Suprapubic skin (tissue), 4 donors: ENCODE measurements at regions not wholly inside any gene's neighbourhood (a gene's known extent, or its start where the extent isn't known, plus 50 kb on each side); places are given as distances from the start of the nearest gene placed in this dataset.

Source experiments
- DNase-seq, 2 donors: peaks; one replicate each; pipeline ENCODE4 v3.0.0-alpha.2; 2019; ENCODE audit warnings: low spot score in 2 of 2
- H3K27ac ChIP-seq: fragments of 200-600 bp; sonication (generic); one replicate; pipeline ENCODE4 v1.5.1; 2019
- H3K27me3 ChIP-seq: fragments of 200-600 bp; sonication (generic); one replicate; pipeline ENCODE4 v1.5.1; 2019
- H3K36me3 ChIP-seq: fragments of 200-600 bp; sonication (generic); one replicate; pipeline ENCODE4 v1.5.1; 2019
- H3K4me1 ChIP-seq: fragments of 200-600 bp; sonication (generic); one replicate; pipeline ENCODE4 v1.5.1; 2019
- H3K4me3 ChIP-seq: fragments of 200-600 bp; sonication (generic); one replicate; pipeline ENCODE4 v1.5.1; 2019; ENCODE audit warnings: mild to moderate bottlenecking
- H3K9me3 ChIP-seq: fragments of 200-600 bp; sonication (generic); one replicate; pipeline ENCODE4 v1.5.1; 2019
- CTCF ChIP-seq, 2 donors: fragments of 200-600 bp in 1 of 2; fragments of 450-650 bp in 1 of 2; sonication (generic) in 1 of 2; IDR thresholded peaks; one replicate each; pipeline ENCODE4 v1.5.1; 2016 to 2019; ENCODE audit warnings: antibody characterized with exemption in 2 of 2, mild to moderate bottlenecking in 1 of 2, moderate library complexity in 1 of 2
- EP300 ChIP-seq: sonication (generic); formaldehyde crosslinking; IDR thresholded peaks from one replicate; pipeline ENCODE4 v1.6.1; 2017; ENCODE audit warnings: antibody characterized with exemption
- POLR2A ChIP-seq, 2 donors: fragments of 450-650 bp; IDR thresholded peaks; one replicate each; pipeline ENCODE4 v1.6.1; 2017; ENCODE audit warnings: antibody characterized with exemption in 2 of 2, mild to moderate bottlenecking in 2 of 2, moderate library complexity in 2 of 2
- POLR2AphosphoS5 ChIP-seq, 3 donors: sonication (generic); formaldehyde crosslinking; IDR thresholded peaks; one replicate each; pipeline ENCODE4 v1.6.1; 2017; ENCODE audit warnings: antibody characterized with exemption in 3 of 3
- WGBS: methylation state at CpG from one replicate; pipeline ENCODE4 v1.1.5; 2018; 5-methylcytosine and 5-hydroxymethylcytosine counted together

- no peak for DNase-seq
- peaks cover 22% of the 10 kb centered on the region for H3K9me3 ChIP-seq
- TF ChIP-seq POLR2AphosphoS5 (IDR thresholded peaks at IDR 0.05) (no peak), POLR2A (IDR thresholded peaks at IDR 0.05) (no peak), EP300 (no peak), CTCF (IDR thresholded peaks at IDR 0.05) (no peak)
- H3K4me1 ChIP-seq, result no peaks in the 10 kb centered on the region
- H3K4me3 ChIP-seq, result no peak overlapping the region
- no peaks in the 10 kb centered on the region for H3K27me3 ChIP-seq
- WGBS, result 86% methylated on average over 6 of the region's 6 CpGs
- no peak overlapping the region for H3K27ac ChIP-seq
- no peaks in the 10 kb centered on the region for H3K36me3 ChIP-seq
These were observed 602.2 kb downstream of the UQCRFS1 start for GRCh38 chr19:28610731-28611130.

- Histone ChIP-seq H3K9me3 (peaks cover 17% of the 10 kb centered on the region), H3K4me3 (no peak overlapping the region), H3K27ac (no peak overlapping the region), H3K36me3 (no peaks in the 10 kb centered on the region), H3K27me3 (no peaks in the 10 kb centered on the region), H3K4me1 (no peaks in the 10 kb centered on the region)
- DNase-seq, result no peak
- WGBS, result 92% methylated on average over 5 of the region's 5 CpGs
- TF ChIP-seq POLR2A (IDR thresholded peaks at IDR 0.05), result no peak
- TF ChIP-seq POLR2AphosphoS5 (IDR thresholded peaks at IDR 0.05), result no peak
- no peak for TF ChIP-seq EP300
- TF ChIP-seq CTCF (IDR thresholded peaks at IDR 0.05), result no peak
These were observed 603.0 kb downstream of the UQCRFS1 start for GRCh38 chr19:28609944-28610343.

- H3K4me1 ChIP-seq, result no peaks in the 10 kb centered on the region
- no peak overlapping the region for H3K27ac ChIP-seq
- no peaks in the 10 kb centered on the region for H3K36me3 ChIP-seq
- no peak for DNase-seq
- TF ChIP-seq POLR2AphosphoS5 (IDR thresholded peaks at IDR 0.05), result no peak
- TF ChIP-seq EP300, result no peak
- no peak for TF ChIP-seq CTCF (IDR thresholded peaks at IDR 0.05)
- TF ChIP-seq POLR2A (IDR thresholded peaks at IDR 0.05), result no peak
- WGBS, result 88% methylated on average over 7 of the region's 8 CpGs
- no peaks in the 10 kb centered on the region for H3K27me3 ChIP-seq
- no peak overlapping the region for H3K4me3 ChIP-seq
- peaks cover 16% of the 10 kb centered on the region for H3K9me3 ChIP-seq
These were observed 603.7 kb downstream of the UQCRFS1 start for GRCh38 chr19:28609091-28609755.

GRCh38 chr19:28608292-28608691 lies 604.7 kb downstream of the UQCRFS1 start:
- 93% methylated on average over 4 of the region's 4 CpGs for WGBS
- H3K4me1 ChIP-seq, result no peaks in the 10 kb centered on the region
- DNase-seq, result no peak
- H3K27ac ChIP-seq, result no peak overlapping the region
- no peak overlapping the region for H3K4me3 ChIP-seq
- no peaks in the 10 kb centered on the region for H3K36me3 ChIP-seq
- TF ChIP-seq EP300, result no peak
- H3K27me3 ChIP-seq, result no peaks in the 10 kb centered on the region
- peaks cover 7% of the 10 kb centered on the region for H3K9me3 ChIP-seq

GRCh38 chr19:28607066-28607583 lies 605.8 kb downstream of the UQCRFS1 start:
- peaks cover 7% of the 10 kb centered on the region for H3K9me3 ChIP-seq
- DNase-seq, result no peak
- H3K4me1 ChIP-seq, result no peaks in the 10 kb centered on the region
- no peaks in the 10 kb centered on the region for H3K27me3 ChIP-seq
- no peaks in the 10 kb centered on the region for H3K36me3 ChIP-seq
- no peak overlapping the region for H3K4me3 ChIP-seq
- 94% methylated on average over 14 of the region's 14 CpGs for WGBS
- TF ChIP-seq EP300 (no peak), CTCF (IDR thresholded peaks at IDR 0.05) (no peak), POLR2A (IDR thresholded peaks at IDR 0.05) (no peak)
- H3K27ac ChIP-seq, result no peak overlapping the region
